SU-DHL-6 (cell line): ENCODE measurements at regions not wholly inside any gene's neighbourhood (a gene's known extent, or its start where the extent isn't known, plus 50 kb on each side); places are given as distances from the start of the nearest gene placed in this dataset.

Experiments used
- CTCF ChIP-seq: fragments of 200-600 bp; sonication (generic); IDR thresholded peaks from one replicate; pipeline ENCODE4 v1.5.1; 2017; ENCODE audit warnings: antibody characterized with exemption, mild to moderate bottlenecking, low read length, moderate library complexity; ENCODE audit not compliant: insufficient read depth, poor library complexity, severe bottlenecking
- EZH2phosphoT487 ChIP-seq: fragments of 200-600 bp; sonication (generic), shearing (Covaris generic); conservative IDR thresholded peaks from 2 replicates; pipeline ENCODE4 v1.6.1; 2018; ENCODE audit warnings: mild to moderate bottlenecking, antibody characterized with exemption, low read length, moderate library complexity, mixed read lengths

- no peak for TF ChIP-seq CTCF
- TF ChIP-seq EZH2phosphoT487: no peak
Observed at GRCh38 chr16:85324488-85324887, 212.2 kb upstream of the CIBAR2 start.
